Activated T-helper 1 cell treated with anti-CD3 and anti-CD28 coated beads, Interleukin-12 subunit alpha, Interleukin-12 subunit beta, Interleukin-2, Interleukin-4 antibody, amounts not matched to agents 30 ng/mL and 10 ng/mL and 1 ng/mL, durations not matched to agents 14 hours and 24 hours and 36 hours (primary cell): ENCODE measurements at regions not wholly inside any gene's neighbourhood (a gene's known extent, or its start where the extent isn't known, plus 50 kb on each side); places are given as distances from the start of the nearest gene placed in this dataset.

Experiments
- DNase-seq: peaks from one replicate; pipeline ENCODE4 v3.0.0; 2021; ENCODE audit warnings: low spot score
- H3K27ac Mint-ChIP-seq: one replicate; pipeline ENCODE4 v1.8.0; 2021; ENCODE audit warnings: mild to moderate bottlenecking, mixed read lengths
- H3K27me3 Mint-ChIP-seq: one replicate; pipeline ENCODE4 v1.8.0; 2022; ENCODE audit warnings: mild to moderate bottlenecking, moderate library complexity, mixed read lengths; ENCODE audit not compliant: insufficient read depth
- H3K36me3 Mint-ChIP-seq: one replicate; pipeline ENCODE4 v1.8.0; 2021; ENCODE audit warnings: low read depth, mixed read lengths
- H3K4me1 Mint-ChIP-seq: one replicate; pipeline ENCODE4 v1.8.0; 2021; ENCODE audit warnings: low read depth, mixed read lengths
- H3K4me3 Mint-ChIP-seq: one replicate; pipeline ENCODE4 v1.8.0; 2021; ENCODE audit warnings: mild to moderate bottlenecking, moderate library complexity, mixed read lengths
- H3K9me3 Mint-ChIP-seq: one replicate; pipeline ENCODE4 v1.8.0; 2021; ENCODE audit warnings: mixed read lengths
- intact Hi-C: fragments of 100-400 bp; cut with micrococcal nuclease; formaldehyde crosslinking; loops from one replicate; pipeline ENCODE4 v1.15.1; 2024

GRCh38 chr18:73461038-73461779 lies 593.4 kb upstream of the NETO1 start:
- intact Hi-C loops, result no loop called here
- no peak for DNase-seq
- Mint-ChIP-seq H3K27ac (no peak overlapping the region), H3K36me3 (no peaks in the 10 kb centered on the region), H3K9me3 (no peaks in the 10 kb centered on the region), H3K4me3 (no peak overlapping the region), H3K27me3 (peaks cover 1% of the 10 kb centered on the region), H3K4me1 (no peaks in the 10 kb centered on the region)

- intact Hi-C loops, result no loop called here
- Mint-ChIP-seq H3K9me3 (no peaks in the 10 kb centered on the region), H3K4me3 (no peak overlapping the region), H3K27ac (no peak overlapping the region), H3K36me3 (no peaks in the 10 kb centered on the region), H3K4me1 (no peaks in the 10 kb centered on the region), H3K27me3 (peaks cover 1% of the 10 kb centered on the region)
- DNase-seq, result no peak
These were observed 590.6 kb upstream of the NETO1 start for GRCh38 chr18:73458186-73458964.

GRCh38 chr18:73456643-73457042 lies 588.9 kb upstream of the NETO1 start:
- H3K4me3 Mint-ChIP-seq, result no peak overlapping the region
- no peaks in the 10 kb centered on the region for H3K9me3 Mint-ChIP-seq
- H3K27ac Mint-ChIP-seq, result no peak overlapping the region
- intact Hi-C loops, result no loop called here
- no peaks in the 10 kb centered on the region for H3K4me1 Mint-ChIP-seq
- H3K36me3 Mint-ChIP-seq, result no peaks in the 10 kb centered on the region
- peaks cover 1% of the 10 kb centered on the region for H3K27me3 Mint-ChIP-seq
- DNase-seq, result no peak

GRCh38 chr18:73452866-73453265 lies 585.1 kb upstream of the NETO1 start:
- Mint-ChIP-seq H3K4me1 (no peaks in the 10 kb centered on the region), H3K9me3 (peaks cover 4% of the 10 kb centered on the region)
- intact Hi-C loops, result no loop called here

GRCh38 chr18:73446502-73446901 lies 578.7 kb upstream of the NETO1 start:
- H3K4me1 Mint-ChIP-seq, result no peaks in the 10 kb centered on the region
- H3K9me3 Mint-ChIP-seq, result peaks cover 4% of the 10 kb centered on the region
- H3K36me3 Mint-ChIP-seq, result no peaks in the 10 kb centered on the region
- no peak overlapping the region for H3K4me3 Mint-ChIP-seq
- intact Hi-C loops, result no loop called here
- DNase-seq, result no peak
- no peak overlapping the region for H3K27ac Mint-ChIP-seq
- no peaks in the 10 kb centered on the region for H3K27me3 Mint-ChIP-seq

More at GRCh38 chr18:73452866-73453265, 585.1 kb upstream of the NETO1 start:
- Mint-ChIP-seq H3K4me3 (no peak overlapping the region), H3K36me3 (no peaks in the 10 kb centered on the region), H3K27ac (no peak overlapping the region), H3K27me3 (no peaks in the 10 kb centered on the region)
- DNase-seq, result no peak

GRCh38 chr18:73431620-73432019 lies 563.8 kb upstream of the NETO1 start:
- H3K9me3 Mint-ChIP-seq, result no peaks in the 10 kb centered on the region
- no peak overlapping the region for H3K27ac Mint-ChIP-seq
- no peaks in the 10 kb centered on the region for H3K36me3 Mint-ChIP-seq
- H3K4me1 Mint-ChIP-seq, result no peaks in the 10 kb centered on the region
- no peak for DNase-seq
- no peak overlapping the region for H3K4me3 Mint-ChIP-seq
- H3K27me3 Mint-ChIP-seq, result no peaks in the 10 kb centered on the region
- intact Hi-C loops, result no loop called here

- H3K4me1 Mint-ChIP-seq, result no peaks in the 10 kb centered on the region
- H3K9me3 Mint-ChIP-seq, result no peaks in the 10 kb centered on the region
- no peak for DNase-seq
- no peaks in the 10 kb centered on the region for H3K36me3 Mint-ChIP-seq
- H3K27ac Mint-ChIP-seq, result no peak overlapping the region
- intact Hi-C loops, result no loop called here
- H3K27me3 Mint-ChIP-seq, result no peaks in the 10 kb centered on the region
- no peak overlapping the region for H3K4me3 Mint-ChIP-seq
These were observed 553.2 kb upstream of the NETO1 start for GRCh38 chr18:73421010-73421409.

GRCh38 chr18:73419531-73419930 lies 551.7 kb upstream of the NETO1 start:
- Mint-ChIP-seq H3K27ac (no peak overlapping the region), H3K36me3 (no peaks in the 10 kb centered on the region), H3K9me3 (no peaks in the 10 kb centered on the region), H3K4me3 (no peak overlapping the region), H3K27me3 (no peaks in the 10 kb centered on the region), H3K4me1 (no peaks in the 10 kb centered on the region)
- no peak for DNase-seq
- intact Hi-C loops, result no loop called here

GRCh38 chr18:73414598-73414997 lies 546.8 kb upstream of the NETO1 start:
- intact Hi-C loops, result no loop called here
- H3K4me3 Mint-ChIP-seq, result no peak overlapping the region
- no peaks in the 10 kb centered on the region for H3K27me3 Mint-ChIP-seq
- H3K9me3 Mint-ChIP-seq, result no peaks in the 10 kb centered on the region
- no peak for DNase-seq
- no peaks in the 10 kb centered on the region for H3K36me3 Mint-ChIP-seq
- H3K4me1 Mint-ChIP-seq, result no peaks in the 10 kb centered on the region
- H3K27ac Mint-ChIP-seq, result no peak overlapping the region

GRCh38 chr18:73414069-73414468 lies 546.3 kb upstream of the NETO1 start:
- H3K27me3 Mint-ChIP-seq, result no peaks in the 10 kb centered on the region
- no peaks in the 10 kb centered on the region for H3K9me3 Mint-ChIP-seq
- intact Hi-C loops, result no loop called here
- H3K36me3 Mint-ChIP-seq, result no peaks in the 10 kb centered on the region
- DNase-seq, result no peak
- no peak overlapping the region for H3K4me3 Mint-ChIP-seq
- H3K27ac Mint-ChIP-seq, result no peak overlapping the region
- H3K4me1 Mint-ChIP-seq, result no peaks in the 10 kb centered on the region

GRCh38 chr18:73409242-73409641 lies 541.5 kb upstream of the NETO1 start:
- H3K4me1 Mint-ChIP-seq, result no peaks in the 10 kb centered on the region
- no peak overlapping the region for H3K4me3 Mint-ChIP-seq
- no peaks in the 10 kb centered on the region for H3K36me3 Mint-ChIP-seq
- intact Hi-C loops, result no loop called here
- no peak for DNase-seq
- H3K27me3 Mint-ChIP-seq, result no peaks in the 10 kb centered on the region
- no peak overlapping the region for H3K27ac Mint-ChIP-seq
- peaks cover 4% of the 10 kb centered on the region for H3K9me3 Mint-ChIP-seq

GRCh38 chr18:73408469-73408868 lies 540.7 kb upstream of the NETO1 start:
- DNase-seq, result no peak
- intact Hi-C loops, result no loop called here
- Mint-ChIP-seq H3K4me3 (no peak overlapping the region), H3K9me3 (peaks cover 4% of the 10 kb centered on the region), H3K27ac (no peak overlapping the region), H3K27me3 (no peaks in the 10 kb centered on the region), H3K4me1 (no peaks in the 10 kb centered on the region), H3K36me3 (no peaks in the 10 kb centered on the region)

- no peaks in the 10 kb centered on the region for H3K27me3 Mint-ChIP-seq
- peaks cover 4% of the 10 kb centered on the region for H3K9me3 Mint-ChIP-seq
- H3K4me1 Mint-ChIP-seq, result no peaks in the 10 kb centered on the region
- intact Hi-C loops, result no loop called here
- no peaks in the 10 kb centered on the region for H3K36me3 Mint-ChIP-seq
- H3K4me3 Mint-ChIP-seq, result no peak overlapping the region
- no peak for DNase-seq
- no peak overlapping the region for H3K27ac Mint-ChIP-seq
These were observed 539.7 kb upstream of the NETO1 start for GRCh38 chr18:73407506-73407905.
